EH (cell line): ENCODE measurements at regions not wholly inside any gene's neighbourhood (a gene's known extent, or its start where the extent isn't known, plus 50 kb on each side); places are given as distances from the start of the nearest gene placed in this dataset.
"Not testable (repeated sequence)": the region's sequence is repeated elsewhere in the genome, so short reads cannot be mapped to it uniquely, and the experiment has no call there.

Experiments used
- DNase-seq: peaks from one replicate; pipeline ENCODE4 v3.0.0-alpha.2; 2015; ENCODE audit warnings: low read depth

DNA sequence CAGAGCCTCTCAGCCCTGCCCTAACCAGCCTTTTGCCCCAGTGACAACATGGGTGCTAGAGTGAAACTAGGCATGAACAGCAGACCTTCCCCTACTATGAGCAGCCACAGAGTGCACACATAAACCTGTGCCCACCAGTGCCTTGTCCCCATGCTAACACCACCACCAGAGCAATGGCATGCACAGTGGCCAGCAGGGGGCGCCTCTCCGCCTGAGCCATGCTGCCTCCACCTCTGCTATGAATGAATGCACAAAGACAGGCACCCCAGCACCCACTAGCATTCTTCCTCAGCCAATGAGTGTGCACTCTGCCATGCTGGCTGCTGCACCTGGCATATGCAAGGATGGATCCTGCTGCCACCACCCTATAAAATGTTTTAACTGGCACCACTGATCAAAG, 286.9 kb upstream of the FGF16 start:
- DNase-seq: peak; percentile 13

DNA sequence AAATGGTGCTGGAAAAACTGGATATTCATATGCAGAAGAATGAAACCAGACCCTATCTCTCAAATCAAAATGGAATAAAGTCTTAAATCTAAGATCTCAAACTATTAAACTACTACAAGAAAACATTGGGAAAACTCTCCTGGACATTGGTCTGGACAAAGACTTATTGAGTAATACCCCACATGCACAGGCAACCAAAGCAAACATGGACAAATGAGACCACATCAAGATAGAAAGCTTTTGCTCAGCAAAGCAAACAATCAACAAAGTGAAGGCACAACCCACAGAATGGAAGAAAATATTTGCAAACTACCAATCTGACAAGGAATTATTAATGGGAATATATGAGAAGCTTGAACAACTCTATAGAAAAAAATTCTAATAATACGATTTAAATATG, 284.4 kb upstream of the FGF16 start:
- no peak for DNase-seq

DNA sequence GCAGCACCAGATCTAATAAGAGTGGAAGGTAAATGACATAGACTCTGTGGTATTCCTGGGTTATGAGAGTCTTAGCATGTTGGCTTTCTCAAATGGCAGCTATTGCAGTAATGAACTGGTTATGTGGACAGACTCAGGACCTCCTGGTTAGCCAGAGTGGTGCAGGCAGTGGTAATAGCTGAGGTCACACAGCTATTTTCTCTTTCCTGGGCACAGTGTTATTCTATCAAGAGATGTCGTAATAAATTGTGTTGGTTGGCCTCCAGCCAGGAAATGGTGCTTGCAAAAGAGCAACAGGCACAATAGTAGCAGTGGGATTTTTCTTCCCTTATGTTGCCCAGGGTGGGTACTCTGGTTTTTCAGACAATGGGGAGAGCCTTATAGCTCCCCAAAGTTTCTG, 279.2 kb upstream of the FGF16 start:
- DNase-seq: peak; percentile 1

DNA sequence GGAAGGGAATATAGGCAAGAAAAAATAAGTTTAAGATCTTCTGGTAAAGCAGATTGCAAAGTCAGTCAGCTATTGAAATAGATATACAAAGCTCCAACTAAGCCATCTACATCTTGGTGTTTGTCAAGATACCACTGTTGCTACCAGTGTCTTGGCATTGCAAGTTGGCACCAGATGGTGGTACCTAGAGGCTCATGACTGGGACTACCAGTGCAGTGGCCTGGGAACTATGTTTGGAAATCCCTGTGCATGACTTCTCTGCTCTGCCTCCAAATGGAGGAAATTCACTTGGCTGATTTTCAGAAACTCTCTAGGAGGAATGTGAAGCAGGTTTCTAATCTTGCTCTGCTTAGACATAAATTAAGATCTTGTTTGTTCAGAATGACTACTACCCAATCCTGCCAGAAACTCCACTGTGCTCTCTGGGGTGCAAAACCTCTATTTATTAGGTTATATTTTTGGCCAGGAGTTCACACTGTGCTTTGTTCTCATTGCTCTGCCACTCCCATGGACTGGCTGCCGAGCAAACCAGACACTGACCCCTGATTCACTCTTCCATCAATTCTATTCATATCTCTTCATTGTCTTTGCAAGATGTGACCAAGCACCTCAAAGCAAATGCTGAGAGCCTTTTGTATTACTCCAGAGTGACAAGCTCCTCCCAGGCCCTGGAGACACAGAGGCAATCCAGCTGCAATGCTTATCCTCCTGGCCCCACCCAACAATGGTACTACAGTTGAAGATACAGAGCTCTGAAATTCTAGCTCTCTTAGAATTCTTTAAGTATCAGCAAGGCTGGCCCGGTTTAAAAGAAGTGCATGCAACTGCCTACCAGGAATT, 272.3 kb upstream of the FGF16 start:
- no peak for DNase-seq

DNA sequence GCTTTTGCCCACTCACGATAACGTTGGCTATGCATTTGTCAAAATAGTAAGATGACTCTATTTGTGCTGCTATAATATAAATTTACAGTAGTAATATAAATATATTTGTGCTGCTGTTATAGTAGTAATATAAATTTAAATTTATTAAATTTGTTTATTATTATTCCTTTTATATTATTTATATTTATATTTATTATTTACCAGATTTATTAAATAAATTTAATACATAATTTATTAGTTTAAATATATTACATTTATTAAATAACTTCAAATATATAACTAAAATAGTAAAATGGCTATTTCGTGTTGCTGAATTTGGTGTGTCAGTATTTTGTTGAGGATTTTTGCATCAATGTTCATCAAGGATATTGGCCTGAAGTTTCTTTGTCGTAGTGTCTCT, 246.5 kb upstream of the FGF16 start:
- DNase-seq: no peak

DNA sequence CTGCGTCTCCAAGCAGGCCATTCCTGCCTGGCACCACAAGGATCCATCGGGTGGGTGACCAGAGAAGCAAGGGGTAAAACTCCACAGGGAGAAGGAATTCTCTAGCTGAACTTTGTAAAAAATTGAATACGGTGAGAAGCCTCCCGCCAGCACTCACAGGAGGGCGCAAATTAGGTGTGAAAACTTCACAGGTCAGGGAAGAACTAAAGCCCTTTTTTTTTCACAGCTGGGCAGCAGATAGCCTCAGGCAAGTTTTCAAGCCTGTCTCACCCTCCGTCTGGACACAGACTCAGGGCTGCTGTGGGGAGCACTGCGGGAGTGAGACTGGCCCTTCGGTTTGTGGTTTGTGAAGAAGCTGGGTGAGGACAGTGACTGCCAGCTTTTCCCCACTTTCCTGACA, 224.1 kb upstream of the FGF16 start:
- no peak for DNase-seq

DNA sequence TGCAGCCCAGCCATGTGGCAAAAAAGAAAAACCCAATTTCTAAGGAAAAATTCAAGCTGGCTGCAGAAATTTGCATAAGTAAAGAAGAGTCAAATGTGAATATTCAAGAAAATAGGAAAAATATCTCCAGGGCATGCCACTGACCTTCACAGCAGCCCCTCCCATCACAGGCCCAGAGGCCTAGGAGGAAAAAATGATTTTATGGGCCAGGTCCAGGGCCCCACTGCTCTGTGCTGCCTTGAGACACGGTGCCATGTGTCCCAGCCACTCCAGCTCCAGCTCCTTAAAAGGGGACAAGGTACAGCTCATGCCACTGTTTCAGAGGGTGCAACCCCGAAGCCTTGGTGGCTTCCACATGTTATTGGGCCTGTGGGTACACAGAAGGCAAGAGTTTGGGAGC, 182.7 kb upstream of the FGF16 start:
- no peak for DNase-seq

DNA sequence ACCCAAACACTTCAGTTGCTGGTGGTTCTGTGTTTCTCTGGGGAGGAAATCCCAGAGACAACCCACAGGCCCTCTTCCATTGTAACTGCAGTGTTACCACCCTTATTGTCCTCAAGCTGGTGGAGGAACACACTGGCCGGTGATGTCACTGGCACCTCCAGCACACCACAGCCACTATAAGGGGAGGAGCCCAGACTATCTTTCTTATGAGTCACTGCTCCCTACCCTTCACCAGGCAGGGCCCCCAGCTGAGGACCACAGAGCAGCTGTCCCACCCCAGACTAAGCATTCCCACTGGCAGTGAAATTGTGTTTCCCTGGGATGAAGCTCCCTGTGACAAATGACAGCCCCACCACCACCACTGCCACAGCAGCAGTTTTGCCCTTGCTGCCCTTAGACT, 171.8 kb upstream of the FGF16 start:
- peak; percentile 3 for DNase-seq

DNA sequence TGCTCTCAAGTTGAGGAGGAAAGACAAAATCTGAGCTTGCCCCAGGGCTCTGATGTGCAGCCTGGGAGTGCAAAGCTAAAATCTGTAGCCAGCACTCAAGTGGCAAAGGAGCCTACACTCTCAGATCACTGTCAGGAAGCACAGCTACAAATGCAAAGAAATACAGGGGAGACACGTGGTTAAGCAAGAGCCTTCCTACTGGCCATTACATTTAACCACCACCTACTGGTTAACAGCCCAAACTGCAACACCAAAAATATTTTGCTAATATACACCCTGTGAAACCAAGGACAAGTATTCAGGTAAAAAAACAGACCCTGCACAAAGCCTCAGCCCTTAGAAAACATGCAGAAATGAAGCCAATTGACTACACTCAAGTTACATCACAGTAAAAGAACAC, 170.4 kb upstream of the FGF16 start:
- DNase-seq: no peak

DNA sequence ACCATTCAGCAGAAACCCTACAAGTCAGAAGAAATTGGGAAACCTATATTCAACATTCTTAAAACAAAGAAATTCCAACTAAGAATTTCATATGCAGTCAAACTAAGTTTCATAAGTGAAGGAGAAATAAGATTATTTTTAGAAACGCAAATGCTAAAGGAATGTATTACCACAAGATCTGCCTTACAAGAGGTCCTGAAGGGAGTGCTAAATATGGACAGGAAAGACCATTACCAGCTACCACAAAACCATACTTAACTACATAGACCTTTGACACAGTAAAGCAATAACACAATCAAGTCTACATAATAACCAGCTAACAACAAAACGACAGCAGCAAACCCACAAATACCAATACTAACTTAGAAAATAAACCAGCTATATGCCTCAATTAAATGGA, 169.3 kb upstream of the FGF16 start:
- peak; percentile 20 for DNase-seq

DNA sequence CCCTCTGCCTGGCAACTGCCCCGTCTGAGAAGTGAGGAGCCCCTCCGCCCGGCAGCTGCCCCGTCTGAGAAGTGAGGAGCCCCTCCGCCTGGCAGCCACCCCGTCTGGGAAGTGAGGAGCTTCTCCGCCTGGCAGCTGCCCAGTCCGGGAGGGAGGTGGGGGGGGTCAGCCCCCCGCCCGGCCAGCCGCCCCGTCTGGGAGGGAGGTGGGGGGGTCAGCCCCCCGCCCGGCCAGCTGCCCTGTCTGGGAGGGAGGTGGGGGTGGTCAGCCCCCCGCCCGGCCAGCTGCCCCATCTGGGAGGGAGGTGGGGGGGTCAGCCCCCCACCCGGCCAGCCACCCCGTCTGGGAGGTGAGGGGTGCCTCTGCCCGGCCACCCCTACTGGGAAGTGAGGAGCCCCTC, 167.8 kb upstream of the FGF16 start:
- DNase-seq: not testable (repeated sequence)

DNA sequence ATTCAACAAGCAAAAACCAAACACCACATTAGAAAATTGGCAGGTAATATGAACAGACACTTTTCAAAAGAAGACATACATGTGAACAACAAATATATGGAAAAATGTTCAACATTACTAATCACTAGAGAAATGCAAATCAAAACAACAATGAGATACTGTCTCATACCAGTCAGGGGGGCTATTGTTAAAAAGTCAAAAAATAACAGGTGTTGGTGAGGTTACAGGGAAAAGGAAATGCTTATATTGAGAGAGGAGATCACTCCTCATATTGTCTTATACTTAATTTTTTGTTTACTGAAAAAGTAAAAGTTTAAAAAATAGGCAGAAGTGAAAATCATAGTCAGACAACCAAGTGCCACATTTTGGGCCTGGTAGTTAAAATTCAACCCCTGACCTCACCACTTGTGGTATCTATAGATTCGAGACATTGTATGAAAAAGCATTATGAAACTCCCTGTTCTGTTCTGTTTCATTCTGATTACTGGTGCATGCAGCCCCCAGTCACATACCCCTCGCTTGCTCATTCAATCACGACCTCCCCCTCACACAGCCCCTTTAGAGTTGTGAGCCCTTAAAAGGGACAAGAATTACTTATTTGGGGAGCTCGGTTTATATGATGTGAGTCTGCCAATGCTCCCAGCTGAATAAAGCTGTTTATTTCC, 153.7 kb upstream of the FGF16 start:
- no peak for DNase-seq

DNA sequence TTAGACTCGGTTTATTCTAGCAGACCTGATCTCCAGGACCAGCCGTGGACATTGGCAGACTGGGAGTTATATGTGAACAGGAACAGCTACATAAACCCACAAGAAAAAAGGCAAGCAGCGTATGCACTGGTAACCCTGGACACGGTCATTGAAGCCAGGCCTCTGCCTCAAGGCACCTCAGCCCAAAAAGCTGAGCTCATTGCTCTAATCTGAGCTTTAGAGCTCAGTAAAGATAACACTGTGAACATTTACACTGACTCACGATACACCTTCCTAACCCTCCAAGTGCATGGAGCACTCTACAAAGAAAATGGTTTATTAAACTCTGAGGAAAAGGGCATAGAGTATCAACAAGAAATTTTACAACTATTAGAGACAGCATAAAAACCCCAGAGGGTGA, 148.9 kb upstream of the FGF16 start:
- DNase-seq: no peak

DNA sequence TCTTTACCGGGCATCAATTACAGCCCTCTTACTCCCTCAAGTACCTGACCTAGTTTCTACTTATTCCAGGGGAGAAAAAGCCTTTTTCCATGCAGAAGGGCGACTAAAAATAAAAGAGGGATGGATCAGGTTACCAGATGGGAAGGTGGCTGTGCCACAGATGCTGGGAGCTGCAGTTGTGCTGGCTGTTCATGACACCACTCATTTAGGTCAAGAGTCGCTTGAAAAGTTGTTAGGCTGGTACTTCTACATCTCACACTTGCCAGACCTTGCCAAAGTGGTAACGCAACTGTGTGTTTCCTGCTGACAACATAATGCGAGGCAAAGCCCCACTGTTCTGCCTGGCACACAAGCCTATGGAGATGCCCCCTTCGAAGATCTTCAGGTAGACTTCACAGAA, 148.4 kb upstream of the FGF16 start:
- DNase-seq: no peak

DNA sequence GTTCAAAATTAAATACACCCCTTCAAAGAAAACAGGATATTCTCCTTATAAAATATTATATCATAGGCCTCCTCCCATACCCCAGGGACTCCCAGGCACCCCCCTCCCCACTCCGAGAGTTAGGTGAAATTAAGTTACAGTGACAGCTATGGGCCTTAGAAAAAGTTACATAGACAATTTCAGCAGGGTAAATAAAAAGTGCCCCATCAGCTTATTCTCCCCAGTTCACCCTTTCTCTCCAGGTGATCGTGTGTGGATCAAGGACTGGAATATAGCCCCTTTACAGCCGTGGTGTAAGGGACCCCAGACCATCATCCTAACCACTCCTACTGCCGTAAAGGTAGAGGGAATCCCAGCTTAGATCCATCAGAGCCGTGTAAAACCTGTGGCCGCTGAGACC, 147.6 kb upstream of the FGF16 start:
- DNase-seq: no peak

DNA sequence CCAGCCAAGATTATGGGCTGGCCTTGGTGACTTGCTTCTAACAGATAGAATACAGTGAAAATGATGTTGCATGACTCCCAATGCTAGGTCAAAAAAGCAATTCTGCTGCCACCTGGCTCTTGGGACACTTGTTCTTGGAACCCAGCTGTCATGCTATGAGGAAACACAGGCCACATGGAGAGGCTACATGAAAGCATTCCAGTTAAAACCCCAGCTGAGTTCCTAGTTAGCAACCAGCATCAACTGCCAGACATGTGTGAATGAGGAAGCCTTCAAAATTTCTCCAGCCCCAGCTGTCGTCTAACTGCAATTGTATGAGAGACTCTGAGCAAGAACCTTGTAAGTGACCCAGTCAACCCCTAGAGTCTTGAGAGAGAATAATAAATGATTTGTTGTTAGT, 105.2 kb upstream of the FGF16 start:
- no peak for DNase-seq

DNA sequence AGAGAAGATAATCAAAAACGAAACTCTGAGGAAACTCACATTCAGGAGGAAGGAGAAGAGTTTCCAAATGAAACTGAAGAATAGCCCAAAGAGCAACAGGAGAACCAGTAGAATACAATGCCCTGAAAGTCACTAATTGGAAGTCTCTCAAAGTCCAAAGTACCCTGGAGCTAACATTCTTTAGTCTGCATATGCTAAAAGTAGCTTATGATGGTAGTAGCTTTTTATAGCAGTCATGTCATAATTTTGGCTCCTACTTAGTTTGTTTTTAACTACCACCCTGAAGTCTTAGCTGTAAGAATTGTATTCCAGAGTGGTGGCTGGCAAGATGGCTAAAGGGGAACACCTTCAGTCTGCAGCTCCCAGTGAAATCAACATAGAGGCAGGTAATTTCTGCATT, 100.3 kb upstream of the FGF16 start:
- DNase-seq: peak; percentile 2

DNA sequence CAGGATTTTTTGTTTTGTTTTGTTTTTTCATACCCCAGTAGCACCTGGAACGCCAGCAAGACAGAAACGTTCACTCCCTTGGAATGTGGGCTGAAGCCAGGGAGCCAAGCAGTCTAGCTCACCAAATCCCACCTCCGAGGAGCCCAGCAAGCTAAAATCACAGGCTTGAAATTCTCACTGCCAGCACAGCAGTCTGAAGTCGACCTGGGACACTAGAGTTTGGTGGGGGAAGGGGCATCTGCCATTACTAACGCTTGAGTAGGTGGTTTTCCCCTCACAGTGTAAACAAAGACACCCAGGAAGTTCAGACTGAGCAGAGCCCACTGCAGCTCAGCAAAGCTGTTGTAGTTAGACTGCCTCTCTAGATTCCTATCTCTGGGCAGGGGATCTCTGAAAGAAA, 99.6 kb upstream of the FGF16 start:
- no peak for DNase-seq

DNA sequence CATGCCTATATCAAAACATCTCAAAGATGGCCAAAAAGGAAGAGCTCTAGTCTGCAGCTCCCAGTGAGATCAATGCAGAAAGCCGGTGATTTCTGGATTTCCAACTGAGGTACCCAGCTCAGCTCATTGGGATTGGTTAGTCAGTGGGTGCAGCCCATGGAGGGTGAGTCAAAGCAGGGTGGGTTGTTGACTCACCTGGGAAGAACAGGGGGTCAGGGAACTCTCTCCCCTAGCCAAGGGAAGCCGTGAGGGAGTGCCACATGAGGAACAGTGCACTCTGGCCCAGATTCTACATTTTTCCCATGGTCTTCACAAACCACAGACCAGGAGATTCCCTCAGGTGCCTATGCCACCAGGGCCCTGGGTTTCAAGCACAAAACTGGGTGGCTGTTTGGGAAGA, 57.3 kb upstream of the FGF16 start:
- DNase-seq: no peak

DNA sequence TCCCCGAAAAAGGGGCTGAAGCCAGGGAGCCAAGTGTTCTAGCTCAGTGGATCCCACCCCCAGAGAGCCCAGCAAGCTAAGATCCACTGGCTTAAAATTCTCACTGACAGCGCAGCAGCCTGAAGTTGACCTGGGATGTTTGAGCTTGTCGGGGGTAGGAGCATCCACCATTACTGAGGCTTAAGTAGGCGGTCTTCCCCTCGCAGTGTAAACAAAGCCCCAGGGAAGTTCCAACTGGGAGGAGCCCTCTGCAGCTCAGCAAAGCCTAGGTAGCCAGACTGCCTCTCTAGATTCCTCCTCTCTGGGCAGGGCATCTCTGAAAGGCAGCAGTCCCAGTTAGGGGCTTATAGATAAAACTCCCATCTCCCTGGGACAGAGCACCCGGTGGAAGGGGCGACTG, 56.8 kb upstream of the FGF16 start:
- DNase-seq: not testable (repeated sequence)

DNA sequence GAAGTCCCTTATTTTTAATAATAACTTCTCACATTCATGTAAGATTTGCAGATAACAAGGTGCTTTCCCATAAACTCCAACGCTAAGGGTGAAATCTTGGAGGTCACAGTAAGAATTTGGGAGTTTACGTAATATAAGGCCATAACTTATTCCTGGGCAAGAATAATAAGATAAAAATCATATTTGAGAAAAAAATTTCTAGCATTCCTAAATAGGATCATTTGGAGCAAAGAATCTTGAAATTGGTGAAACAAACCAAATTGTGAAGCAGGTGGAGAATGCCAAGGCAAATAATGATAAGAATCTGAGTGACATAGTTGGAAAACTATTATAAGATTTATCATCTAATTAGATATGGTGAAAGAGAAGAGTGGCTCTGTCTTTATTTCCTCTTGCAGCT, 50.4 kb upstream of the FGF16 start:
- no peak for DNase-seq
